ENCODE measurements at regions not wholly inside any gene's neighbourhood (a gene's known extent, or its start where the extent isn't known, plus 50 kb on each side); places are given as distances from the start of the nearest gene placed in this dataset.
"Not testable (repeated sequence)": the region's sequence is repeated elsewhere in the genome, so short reads cannot be mapped to it uniquely, and the experiment has no call there.

- not testable (repeated sequence) for DNase-seq (ENCODE audit: low read depth)
Measured at GRCh38 chr9:95391271-95391670, 73.8 kb upstream of the FANCC start.

DNA sequence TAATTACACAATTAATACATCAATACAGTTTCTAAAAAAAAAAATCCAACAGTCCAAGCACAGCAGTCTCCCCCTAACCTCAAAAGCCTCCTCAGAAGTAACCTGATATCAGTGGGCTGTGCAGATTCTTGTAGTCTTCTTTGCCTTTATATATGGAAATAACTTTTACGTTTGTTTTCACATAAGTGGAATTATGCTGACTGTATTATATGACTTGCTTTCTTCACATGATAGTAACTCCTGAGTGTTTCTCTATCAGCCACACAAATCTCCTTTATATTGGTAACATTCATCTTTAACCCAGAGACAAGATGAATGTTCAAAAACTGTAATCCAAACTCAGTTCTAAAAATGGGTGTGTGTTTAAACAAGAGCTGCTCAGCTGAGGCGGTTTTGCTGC is 71.9 kb upstream of the FANCC start:
- no peak for DNase-seq (ENCODE audit: low read depth)

DNA sequence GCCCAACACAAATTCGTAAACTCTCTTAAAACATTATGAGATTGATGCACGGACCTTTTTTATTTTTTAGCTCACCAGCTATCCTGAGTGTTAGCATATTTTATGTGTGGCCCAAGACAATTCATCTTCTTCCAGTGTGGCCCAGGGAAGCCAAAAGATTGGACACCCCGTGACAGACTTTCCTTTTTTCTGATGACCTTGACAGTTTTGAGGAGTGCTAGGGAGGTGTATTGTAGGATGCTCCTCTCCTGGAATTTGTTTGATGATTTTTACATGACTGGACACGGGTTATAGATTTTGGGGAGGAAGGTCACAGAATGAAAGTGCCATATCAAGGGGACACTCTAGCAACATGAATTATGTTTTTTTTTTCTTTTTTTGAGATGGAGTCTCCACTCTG is 69.3 kb upstream of the FANCC start:
- no peak for DNase-seq (ENCODE audit: low read depth)

GRCh38 chr9:95385521-95385920 is 68.0 kb upstream of the FANCC start:
- no peak for DNase-seq (ENCODE audit: low read depth)

- DNase-seq (ENCODE audit: low read depth): peak; percentile 48
Measured at GRCh38 chr9:95383845-95384244, 66.3 kb upstream of the FANCC start.

- DNase-seq (ENCODE audit: low read depth): peak; percentile 98
Measured at GRCh38 chr9:95383185-95383676, 65.7 kb upstream of the FANCC start.

DNA sequence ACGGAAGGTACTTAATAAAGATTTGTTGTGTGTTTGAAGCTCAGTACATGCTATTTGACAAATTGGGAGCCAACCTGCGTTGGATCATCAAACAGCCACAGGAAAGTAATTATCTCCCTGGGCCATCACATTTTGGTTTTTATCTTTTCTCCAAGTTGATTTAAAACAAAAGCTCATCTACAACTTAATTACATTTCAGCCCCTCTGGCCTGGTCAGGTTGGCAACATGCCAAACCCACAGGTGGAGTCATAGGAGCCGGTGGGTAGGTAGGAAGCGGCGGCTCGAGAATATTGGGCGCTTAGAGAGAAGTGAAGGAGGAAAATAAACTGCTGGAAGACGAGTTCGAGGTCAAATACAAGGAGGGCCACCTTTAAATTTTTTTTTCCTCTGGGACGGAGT is 64.9 kb upstream of the FANCC start:
- DNase-seq (ENCODE audit: low read depth): peak; percentile 75

GRCh38 chr9:95381221-95381620 is 63.7 kb upstream of the FANCC start:
- DNase-seq (ENCODE audit: low read depth): peak; percentile 85

- peak; percentile 9 for DNase-seq (ENCODE audit: low read depth)
Measured at GRCh38 chr9:95379630-95380029, 62.1 kb upstream of the FANCC start.

- peak; percentile 10 for DNase-seq (ENCODE audit: low read depth)
Measured at GRCh38 chr9:95373782-95374487, 56.4 kb upstream of the FANCC start.

- DNase-seq (ENCODE audit: low read depth): peak; percentile 79
Measured at GRCh38 chr9:95373069-95373681, 55.7 kb upstream of the FANCC start.

DNA sequence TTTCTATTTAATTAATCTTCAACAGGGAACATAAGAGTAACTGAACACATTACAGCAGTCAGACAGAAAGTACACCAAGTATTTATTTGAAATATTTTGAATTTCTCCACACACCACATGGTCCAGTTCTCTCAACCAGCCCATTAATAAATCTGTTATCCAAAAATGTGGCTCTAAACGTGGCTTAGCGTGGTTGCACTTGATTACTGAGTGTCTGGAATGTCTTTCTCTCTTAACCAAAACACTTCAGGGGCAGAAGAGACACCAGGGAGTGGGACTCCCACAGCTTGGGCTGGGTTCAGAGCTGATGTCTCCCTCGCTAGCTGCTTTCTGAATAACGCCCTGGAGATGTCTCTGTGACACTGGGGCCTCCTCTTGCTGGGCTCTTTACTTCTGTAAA is 52.6 kb upstream of the FANCC start:
- DNase-seq (ENCODE audit: low read depth): no peak

DNA sequence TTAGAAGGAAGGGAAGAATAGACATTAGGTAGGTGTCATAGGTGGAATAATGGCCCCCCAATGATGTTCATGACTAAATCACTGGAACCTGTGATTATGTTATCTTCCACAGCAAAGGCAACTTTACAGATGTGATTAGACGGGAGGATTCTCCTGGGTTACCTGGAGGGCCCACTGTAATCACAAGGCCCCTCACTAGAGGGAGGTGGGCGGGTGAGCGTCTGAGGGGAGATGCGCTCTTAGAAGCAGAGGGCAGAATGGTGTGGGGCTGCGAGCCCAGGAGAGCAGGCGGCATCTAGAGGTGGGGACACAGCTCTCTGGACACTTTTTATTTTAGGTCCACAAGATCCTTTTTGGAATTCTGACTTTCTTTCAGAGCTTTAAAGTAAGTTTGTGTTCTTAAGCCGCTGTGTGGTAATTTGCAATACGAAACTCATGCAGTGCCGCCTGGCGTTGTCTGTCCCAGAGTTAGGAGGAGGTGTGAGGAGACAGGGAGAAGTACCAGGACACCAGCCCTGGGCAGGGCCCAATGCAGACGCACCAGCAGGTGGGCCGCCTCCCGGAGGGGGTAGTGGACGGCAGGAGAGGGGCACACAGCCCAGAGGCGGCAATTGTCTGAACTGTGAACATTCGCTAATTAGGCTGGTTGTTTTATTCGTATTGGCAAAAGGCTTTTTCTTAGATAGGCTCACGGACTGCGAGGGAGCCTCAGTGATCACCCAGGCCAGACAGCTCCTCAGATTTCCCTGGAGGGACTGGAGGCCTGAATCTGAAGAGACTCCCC is 51.1 kb upstream of the FANCC start:
- DNase-seq (ENCODE audit: low read depth): no peak

All from M059J (cell line).